Activated CD8-positive, alpha-beta memory T cell treated with anti-CD3 and anti-CD28 coated beads, Interleukin-2, amount 50 U/mL, for 48 hours (primary cell): ENCODE measurements at regions not wholly inside any gene's neighbourhood (a gene's known extent, or its start where the extent isn't known, plus 50 kb on each side); places are given as distances from the start of the nearest gene placed in this dataset.

Experiments used
- DNase-seq: peaks from one replicate; pipeline ENCODE4 v3.0.0-alpha.2; 2020

DNA sequence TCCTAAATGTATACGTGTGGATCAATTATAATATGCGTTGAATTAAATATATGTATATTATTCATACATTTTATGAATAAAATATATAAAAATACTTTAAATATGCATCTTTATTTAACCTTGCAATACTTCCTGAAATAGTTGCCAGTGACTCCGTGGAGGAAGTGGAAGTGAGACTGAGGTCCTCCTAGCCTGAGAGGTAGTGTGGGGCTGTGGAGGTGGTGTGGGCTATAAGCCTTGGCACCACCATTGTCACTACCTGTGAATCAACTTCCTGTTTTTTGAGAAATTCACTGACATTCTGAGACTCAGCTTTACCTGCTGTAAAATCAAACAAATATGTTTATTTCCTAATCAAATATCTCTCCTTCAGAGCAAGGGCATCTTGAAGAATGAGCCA is 514.2 kb downstream of the VRK1 start:
- DNase-seq = no peak

DNA sequence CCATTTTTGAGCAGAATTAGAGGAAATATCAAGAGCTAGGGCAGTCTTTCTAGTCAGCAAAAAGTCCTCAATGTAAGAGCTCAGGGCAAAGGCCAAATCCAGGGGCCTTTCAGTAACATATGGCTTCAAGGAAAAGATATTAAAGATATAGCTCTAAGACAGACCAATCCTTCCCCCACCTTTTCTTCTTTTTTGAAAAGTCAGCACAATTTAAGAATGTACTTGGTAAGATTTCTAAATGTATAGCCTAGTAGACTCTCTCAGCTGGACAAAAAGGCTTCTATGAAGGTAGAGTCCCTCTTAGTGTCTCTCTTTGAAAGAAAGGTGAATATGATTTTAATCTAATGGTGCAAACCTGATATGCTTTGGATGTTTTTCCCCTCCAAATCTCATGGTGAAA is 515.7 kb downstream of the VRK1 start:
- DNase-seq = no peak

DNA sequence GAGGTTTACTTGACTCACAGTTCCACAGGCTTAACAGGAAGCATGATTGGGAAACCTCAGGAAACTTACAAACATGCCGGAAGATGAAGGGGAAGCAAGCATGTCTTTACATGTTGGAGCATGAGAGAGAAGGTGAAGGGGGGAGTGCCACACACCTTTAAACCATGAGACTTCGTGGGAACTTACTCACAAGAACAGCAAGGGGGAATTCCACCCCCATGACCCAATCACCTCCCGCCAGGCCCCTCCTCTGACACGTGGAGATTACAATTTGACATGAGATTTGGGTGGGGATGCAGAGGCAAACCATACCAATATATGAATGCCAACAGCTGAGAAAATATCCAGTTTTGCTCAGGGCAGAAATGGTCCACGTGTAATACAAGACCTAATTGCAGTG is 518.6 kb downstream of the VRK1 start:
- no peak for DNase-seq

DNA sequence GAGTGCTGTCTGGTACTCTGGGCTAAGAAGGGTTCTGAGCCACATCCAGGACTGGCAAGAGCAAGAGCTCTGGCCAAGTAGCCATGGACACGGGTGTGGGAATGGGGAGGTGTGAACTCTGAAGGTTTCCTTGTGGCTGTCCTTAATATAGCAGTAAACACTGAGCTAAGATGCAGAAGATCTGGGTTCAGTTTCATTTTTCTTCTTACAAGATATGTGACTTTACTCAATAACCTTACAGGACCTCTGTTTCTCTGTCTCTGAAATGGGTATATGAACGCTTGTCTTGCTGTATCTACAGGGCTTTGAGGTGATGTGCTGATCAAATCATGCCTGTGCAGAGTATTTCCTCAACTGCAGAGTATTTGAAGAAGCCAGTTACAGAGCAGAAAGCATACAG is 521.2 kb downstream of the VRK1 start:
- DNase-seq = no peak

DNA sequence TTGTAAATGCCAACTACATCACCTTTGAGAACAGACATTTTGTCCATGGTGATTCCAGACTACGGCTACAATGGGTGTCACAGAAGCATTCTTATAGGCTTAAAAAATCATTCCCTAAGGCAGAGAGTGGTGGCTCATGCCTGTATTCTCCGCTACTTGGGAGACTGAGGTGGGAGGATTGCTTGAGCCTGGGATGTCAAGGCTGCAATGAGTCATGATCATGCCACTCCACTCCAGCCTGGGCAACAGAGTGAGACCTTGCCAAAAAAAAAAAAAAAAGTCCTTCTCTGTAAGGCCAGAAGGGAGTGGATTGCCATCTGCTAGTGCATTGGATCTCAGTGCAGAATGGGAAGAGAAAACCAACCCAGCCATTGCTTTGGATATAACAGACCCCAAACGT is 522.5 kb downstream of the VRK1 start:
- no peak for DNase-seq

DNA sequence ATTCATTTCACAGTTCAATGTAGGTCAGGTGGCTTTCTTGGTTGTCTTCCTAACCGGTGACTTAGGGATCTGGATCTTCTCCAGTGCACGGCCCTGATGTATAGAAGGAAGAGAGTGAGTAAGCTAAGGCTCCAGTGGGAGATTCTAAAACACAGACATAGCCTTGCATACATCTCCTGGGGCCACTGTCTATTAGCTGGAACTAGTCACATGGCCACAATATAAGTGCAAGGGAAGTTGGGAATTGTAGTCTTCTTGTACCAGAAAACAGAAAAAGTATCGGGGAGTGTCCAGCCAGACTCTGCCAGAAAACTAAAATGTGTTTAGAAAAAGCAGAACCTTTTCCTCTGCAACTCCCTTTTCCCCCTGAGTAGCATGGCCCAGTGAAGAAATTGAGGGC is 531.6 kb downstream of the VRK1 start:
- DNase-seq = no peak

DNA sequence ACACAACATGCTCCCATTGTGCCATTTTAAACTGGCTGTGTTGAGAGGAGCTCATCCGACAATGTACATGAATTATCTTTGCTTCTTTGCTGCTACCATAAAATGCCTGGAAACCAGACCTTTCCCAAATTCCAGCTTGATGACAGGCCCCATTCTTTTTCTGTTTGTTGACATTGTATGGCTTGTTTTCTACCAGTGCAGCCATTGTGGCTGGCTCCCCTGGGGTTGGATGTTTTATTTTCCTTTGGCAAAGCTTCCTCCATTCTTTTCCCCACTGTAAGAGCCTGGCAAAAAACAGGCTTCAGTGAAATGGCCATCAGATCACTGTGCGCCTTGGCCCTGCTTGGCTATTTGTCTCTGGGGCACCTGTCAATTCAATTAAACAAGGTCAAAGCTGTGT is 532.5 kb downstream of the VRK1 start:
- DNase-seq = no peak

DNA sequence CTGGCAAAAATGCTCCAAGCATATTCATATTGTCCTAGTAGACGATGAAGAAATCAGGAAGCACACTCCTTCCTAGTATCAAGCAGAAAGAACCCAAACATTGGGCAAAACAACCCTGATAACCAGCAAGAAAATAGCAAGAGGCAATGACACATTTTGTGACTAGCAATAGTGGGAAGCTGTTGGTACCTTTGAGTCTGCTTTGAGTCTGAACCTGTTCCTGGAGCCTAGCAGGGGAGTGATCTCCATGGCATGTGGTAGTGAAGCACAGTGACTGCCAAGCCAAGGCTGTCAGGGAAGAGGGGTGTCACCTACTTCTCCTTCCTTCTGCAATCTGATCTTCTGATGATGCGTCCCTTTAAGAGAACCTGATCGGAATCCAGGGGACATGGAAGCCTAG is 533.9 kb downstream of the VRK1 start:
- no peak for DNase-seq

DNA sequence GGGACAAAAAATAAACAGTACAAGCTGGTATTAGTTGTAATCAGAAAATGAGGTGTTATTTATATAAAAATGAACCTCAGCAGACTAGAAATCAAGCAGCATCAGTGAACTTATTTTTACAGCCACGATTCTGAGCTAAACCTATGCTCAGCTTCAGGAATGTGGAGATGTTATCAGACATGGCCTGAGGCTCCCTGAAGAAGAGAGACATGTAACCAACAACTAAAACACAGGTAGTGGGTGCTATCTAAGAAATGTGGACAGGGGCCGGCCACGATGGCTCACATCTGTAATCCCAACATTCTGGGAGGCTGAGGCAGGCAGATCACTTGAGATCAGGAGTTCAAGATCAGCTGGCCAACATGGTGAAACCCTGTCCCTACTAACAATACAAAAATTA is 534.3 kb downstream of the VRK1 start:
- DNase-seq = no peak

DNA sequence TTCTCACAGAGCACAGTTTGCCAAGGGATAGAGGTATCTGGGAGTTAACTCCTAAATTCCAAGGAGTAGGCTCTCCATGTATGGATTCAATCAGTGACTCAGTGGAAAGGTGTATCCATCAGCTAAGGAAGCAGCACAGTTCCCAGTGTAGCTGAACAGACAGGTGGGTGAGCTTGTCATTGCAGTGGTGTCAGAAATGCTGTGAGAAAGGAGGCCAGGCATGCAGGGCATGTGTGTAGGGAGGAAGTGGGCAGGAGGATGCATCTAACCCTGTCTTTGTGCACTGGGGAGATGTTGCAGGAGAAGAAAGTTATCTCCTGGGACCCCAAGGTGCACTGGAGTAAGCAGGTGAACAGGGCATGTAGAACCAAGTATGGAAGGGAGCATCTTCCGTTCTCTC is 539.0 kb downstream of the VRK1 start:
- no peak for DNase-seq

DNA sequence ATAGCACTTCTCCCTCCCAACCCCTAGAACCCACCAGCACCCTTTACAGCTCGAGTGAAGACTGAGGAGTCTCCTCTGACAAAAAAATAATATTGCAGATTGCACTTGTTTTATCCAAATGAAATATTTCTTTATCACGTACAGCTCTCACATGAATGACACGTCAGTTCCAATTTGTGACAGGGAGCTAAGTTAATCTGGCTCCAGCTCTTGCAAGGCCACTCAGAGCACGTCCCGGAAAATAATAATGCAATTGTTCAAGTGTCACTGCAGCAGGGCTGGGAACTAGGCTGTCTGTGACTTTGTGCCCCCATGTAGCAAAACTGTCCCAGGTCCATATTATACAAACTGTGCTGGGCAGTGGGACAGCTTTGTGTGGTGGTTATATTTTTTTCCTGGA is 539.6 kb downstream of the VRK1 start:
- no peak for DNase-seq

DNA sequence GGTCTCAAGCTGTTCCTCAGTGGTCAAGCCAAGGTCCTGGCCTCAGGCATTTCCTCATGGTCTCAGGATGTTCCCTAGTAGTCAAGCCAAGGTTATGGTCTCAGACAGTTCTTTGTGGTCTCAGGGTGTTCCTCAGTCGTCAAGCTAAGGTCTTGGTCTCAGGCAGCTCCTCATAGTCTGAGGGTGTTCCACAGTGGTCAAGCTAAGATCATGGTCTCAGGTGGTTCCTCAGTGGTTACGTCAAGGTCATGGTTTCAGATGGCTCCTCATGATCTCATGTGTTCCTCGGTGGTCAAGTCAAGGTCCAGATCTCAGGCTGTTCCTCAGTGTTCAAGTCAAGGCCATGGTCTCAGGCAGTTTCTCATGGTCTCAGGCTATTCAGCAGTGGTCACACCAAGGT is 540.1 kb downstream of the VRK1 start:
- DNase-seq = no peak

DNA sequence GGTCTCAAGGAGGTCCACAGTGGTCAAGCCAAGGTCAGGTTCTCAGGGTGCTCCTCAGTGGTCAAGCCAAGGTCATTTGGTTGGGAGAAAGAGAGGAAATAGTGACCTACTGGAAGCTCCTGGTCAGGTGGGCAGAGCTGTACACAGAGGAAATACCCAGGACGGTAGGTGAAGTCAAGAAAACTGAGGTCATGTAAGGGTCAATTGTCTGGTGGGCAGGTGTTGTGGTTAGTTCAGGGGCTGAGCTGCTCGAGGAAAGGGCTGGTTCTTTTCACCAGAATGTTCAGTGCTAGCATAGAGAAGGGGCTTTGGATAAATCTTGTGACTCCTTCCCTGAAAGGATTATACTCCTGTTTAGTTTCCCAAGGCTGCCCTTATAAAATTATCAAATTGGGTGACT is 540.5 kb downstream of the VRK1 start:
- no peak for DNase-seq

DNA sequence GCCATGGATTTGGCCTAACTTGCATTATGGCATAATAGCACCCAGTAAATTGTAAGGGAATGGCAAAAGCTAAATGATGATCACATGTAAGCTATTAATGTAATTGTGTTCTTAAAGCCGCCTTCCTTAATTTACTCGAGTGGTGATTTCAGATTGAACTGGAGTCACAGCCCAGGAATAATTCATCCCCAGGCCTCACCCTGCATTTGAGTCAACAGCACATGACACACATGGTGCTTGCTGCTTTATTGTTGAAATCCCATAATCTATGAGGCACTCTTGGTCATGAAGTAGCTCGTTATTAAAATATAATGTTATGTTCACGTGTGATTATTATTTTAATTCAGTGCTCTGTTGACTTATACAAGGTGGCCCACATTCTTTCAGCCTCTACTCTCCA is 547.5 kb downstream of the VRK1 start:
- no peak for DNase-seq

DNA sequence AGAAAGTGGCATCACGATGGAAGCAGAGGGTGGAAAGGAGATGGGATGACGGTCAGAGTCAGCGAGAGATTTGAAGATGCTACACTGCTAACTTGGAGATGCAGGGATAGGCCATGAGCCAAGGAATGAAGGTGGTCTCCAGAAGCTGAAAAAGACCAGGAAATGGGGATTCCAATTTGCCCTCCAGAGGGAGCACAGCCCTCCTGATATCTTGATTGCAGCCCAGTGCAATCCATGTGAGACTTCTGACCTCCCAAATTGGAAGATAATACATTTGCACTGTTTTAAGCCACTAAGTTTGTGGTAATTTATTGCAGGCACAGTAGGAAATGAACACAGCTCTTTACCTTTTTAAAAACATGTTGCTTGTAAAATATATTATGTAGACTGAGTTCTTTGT is 549.5 kb downstream of the VRK1 start:
- DNase-seq = no peak

DNA sequence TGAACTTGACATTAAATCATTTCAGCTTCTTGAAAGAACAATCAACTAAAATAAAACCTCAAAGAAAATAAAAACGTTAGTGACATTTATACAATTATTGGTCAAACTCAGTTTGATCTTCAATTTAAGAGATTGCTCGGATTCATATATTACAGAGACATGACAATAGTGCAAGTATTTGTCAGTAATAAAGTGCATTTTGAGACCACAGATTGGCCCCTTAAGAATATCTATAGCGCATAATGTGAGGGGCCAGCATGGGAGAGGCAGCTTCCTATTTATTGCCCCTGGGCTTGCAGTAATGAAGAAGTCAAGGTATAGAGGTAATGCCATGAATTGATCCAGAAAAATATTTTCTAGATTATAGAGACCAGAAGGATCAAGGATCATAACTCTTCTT is 552.3 kb downstream of the VRK1 start:
- DNase-seq = no peak

DNA sequence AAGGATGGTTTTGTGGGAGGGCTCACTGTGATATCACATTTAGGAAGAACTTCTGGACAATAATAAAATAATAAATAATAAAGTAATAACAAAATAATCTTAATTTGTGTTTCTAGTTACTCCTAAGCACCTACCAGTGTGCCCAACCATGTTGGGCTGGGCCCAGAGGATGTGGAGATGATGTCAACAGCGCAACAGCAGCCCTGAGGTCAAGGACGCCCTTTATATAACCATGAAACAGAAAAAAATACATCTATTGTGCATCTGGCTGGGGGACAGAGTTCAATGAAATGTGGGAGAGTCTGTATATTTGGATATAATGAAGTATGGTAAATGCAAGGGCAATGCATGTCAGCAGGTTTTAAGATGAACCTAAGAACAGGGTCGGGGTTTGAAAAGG is 552.8 kb downstream of the VRK1 start:
- no peak for DNase-seq

DNA sequence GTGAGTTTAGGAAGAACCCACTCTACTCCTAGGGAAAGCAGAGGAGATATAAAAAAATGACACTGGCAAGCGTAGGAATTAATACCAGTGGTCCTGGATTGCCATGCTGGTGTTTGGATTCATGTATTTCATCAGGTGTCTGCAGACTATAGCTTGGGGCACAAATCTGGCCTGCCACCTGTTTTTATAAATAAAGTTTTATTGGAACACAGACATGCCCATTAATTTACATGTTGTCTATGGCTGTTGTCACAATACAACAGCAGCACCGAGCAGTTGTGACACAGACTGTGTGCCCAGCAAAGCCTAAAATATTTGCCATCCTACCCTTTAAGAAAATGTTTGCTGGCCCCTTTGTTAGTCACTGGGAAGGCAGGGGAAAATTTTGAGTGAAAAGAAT is 553.2 kb downstream of the VRK1 start:
- no peak for DNase-seq

DNA sequence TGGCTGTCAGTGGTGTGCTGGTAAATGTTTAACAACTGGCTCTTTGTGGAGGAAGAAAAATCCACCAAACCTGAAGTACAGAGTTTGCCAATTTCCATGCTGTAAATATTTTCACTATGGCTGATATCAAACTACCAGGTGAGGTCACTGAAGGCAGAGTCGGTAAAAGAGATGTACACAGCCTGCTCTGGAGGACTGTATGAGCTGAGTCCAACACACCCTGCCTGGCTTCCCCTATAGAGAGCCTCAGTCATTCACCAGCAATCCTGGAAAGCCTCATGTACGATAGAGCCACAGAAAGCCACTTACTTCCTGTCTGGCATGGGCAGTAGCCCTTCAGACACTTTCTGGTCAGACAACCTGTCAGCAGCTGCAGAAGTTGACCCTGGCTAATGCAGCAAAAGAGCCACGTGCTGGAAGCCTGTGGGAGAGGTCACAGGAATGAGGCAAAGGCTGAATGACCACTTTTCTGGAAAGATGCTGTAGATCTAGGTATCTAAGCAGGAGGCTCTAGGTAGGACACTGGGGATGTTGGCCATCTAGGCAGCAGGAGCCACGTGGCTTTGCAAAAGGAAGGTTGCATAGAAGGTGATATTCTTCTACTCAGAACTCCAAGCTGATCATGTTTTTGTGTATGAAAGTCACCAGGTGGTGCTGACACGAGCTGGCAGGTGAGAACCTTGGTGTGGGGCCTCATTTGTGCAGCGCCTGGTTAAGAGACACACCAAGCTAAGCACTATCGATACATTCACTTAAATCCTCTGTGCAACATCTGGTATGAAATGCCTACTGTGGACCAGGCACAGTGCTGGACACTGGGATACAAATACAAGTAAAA is 553.9 kb downstream of the VRK1 start:
- no peak for DNase-seq

DNA sequence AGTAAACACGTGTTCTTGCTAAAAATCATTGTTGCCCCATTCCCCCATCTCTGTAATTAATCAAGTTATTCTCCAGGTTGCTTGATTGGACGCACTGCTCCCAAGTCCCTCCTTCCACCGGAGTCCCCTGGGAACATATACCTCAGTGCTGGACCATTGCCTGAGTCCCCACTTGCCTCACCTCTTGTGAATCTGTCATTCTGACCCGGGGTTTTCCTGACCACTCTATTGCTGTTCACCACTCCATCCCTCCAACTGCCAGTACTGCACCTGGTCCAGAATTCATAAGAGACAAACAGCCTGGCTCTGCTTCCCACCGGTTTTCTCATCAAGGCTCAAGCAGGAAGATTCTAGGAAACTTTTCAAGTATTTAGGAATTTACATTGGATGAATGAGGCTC is 555.9 kb downstream of the VRK1 start:
- no peak for DNase-seq

DNA sequence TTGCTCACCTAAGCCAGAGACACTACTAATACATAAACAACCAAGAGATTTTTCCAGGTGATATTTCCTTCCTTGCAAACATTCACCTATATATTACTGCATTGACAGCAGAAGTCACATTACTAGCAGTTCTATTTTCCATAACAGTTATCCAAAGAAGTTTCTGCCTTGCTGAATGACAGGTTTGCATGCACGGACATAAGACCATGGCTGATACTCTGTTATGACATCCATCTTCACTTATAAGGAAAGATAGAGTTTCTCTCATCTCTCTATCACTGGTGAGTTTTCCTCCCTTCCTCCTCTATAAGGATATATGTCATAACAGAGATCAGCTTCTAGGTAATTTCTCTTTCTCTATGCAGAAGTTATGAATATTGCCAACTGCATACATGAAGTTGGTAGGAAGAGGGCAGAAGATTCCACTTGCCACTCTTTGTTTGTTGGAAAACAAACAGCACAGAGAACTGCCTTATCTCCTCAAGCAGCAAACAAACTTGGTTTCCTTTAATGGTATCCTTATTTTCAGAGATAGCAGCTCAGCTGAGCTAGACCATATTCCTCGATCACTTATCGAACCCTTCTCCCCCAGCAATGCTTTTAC is 557.0 kb downstream of the VRK1 start:
- no peak for DNase-seq

DNA sequence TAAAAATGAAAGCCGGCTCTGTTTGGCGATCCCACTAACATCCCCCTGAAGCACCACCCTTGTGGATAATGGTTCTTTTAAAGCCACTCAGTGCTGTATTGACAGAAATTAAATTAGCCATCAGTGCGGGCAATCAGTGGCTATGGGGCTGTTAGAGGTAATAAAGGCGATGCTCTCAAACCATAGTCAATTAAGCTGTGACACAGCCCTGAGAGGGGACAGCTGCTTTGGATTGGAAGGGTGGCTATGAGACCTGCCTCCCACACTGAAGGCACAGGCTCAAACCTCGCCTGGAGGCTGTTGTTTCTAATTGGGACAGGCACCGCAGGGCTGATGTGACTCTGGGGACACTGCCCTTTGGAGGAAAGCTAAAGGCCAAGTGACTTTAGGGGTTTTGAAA is 562.2 kb downstream of the VRK1 start:
- no peak for DNase-seq

DNA sequence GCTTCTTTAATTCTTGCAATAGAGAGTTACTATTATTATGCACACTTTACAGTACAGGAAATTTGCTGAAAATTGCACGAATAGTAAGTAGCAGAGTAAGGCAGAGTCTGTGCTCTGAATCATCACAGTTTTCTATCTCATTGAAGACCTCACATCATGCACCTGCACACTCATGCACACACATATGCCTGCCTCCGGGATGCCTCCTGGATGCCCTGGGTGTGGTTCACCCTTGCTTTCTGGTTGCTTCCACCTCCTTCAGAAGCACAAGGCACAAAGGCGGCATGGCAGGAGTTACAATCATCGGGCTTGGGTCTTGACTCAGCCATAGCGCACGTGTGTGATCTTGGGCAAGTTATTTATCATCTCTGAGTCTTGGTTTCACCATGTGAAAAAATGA is 564.0 kb downstream of the VRK1 start:
- DNase-seq = no peak

DNA sequence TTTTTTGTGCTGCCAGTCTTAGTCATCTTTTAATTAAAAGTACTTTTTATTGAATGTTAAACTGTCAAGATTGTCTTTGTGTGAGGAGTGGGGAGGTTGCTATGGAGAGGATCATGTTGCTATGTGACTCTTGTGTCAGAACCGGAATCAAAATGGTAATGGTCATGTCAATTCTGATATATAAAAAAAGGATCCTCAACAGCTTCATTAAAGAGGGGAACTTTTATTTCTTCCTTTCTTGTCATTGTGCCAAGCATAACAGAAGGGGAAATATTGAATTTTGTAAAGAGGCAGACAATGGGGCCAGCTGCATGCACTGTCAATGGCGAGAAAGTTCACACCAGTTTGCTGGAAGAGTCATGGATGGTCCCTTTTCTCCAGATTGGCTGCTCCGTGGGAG is 564.8 kb downstream of the VRK1 start:
- DNase-seq = no peak

DNA sequence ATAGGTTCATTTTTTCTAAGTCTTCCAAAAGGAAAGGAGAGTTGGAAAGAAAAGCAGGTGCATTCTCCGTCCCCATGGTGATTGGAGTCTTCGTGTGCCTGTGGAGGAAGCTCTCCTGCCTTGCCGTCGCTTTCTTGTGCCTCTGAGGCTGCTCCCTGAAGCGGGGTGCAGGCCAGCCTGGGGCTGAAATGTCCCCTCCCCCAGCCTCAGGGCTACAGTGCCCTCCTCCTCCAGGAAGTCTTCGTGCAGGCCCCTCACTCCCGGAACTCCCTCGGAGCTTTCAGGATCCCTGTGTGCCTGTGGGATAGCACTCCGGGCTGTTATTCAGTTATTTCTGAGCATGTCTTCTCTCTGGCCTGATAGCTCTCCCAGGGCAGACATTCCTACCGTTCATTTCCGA is 569.2 kb downstream of the VRK1 start:
- DNase-seq = no peak
